Hematopoietic multipotent progenitor cell treated with erythropoietin and hydrocortisone succinate and interleukin-3 and kit ligand, for 6 days (in vitro differentiated cells): ENCODE measurements at regions not wholly inside any gene's neighbourhood (a gene's known extent, or its start where the extent isn't known, plus 50 kb on each side); places are given as distances from the start of the nearest gene placed in this dataset.
"Not testable (repeated sequence)": the region's sequence is repeated elsewhere in the genome, so short reads cannot be mapped to it uniquely, and the experiment has no call there.

Experiments used
- DNase-seq: peaks from one replicate; pipeline ENCODE4 v3.0.0-alpha.2; 2015

GRCh38 chrX:129361576-129361975 lies 161.7 kb downstream of the SMARCA1 start:
- DNase-seq = no peak

- peak; percentile 63 for DNase-seq
Measured at GRCh38 chrX:129360175-129360574, 163.1 kb downstream of the SMARCA1 start.

- peak; percentile 3 for DNase-seq
Measured at GRCh38 chrX:129359269-129359668, 164.0 kb downstream of the SMARCA1 start.

GRCh38 chrX:129357428-129357827 lies 165.9 kb downstream of the SMARCA1 start:
- not testable (repeated sequence) for DNase-seq

- DNase-seq = no peak
Measured at GRCh38 chrX:129347291-129347690, 176.0 kb downstream of the SMARCA1 start.

- no peak for DNase-seq
Measured at GRCh38 chrX:129346574-129346973, 176.7 kb downstream of the SMARCA1 start.

GRCh38 chrX:129337264-129337663 lies 186.0 kb downstream of the SMARCA1 start:
- DNase-seq = not testable (repeated sequence)

GRCh38 chrX:129323115-129323514 lies 200.2 kb downstream of the SMARCA1 start:
- DNase-seq = peak; percentile 4

- peak; percentile 34 for DNase-seq
Measured at GRCh38 chrX:129318375-129318774, 204.9 kb downstream of the SMARCA1 start.

GRCh38 chrX:129316461-129316860 lies 206.8 kb downstream of the SMARCA1 start:
- no peak for DNase-seq

- no peak for DNase-seq
Measured at GRCh38 chrX:129310000-129310399, 213.3 kb downstream of the SMARCA1 start.

GRCh38 chrX:129262912-129263311 lies 260.4 kb downstream of the SMARCA1 start:
- DNase-seq = no peak

GRCh38 chrX:129255516-129255915 lies 267.8 kb downstream of the SMARCA1 start:
- not testable (repeated sequence) for DNase-seq

GRCh38 chrX:129249563-129249962 lies 273.7 kb downstream of the SMARCA1 start:
- DNase-seq = no peak

- no peak for DNase-seq
Measured at GRCh38 chrX:129247642-129248041, 275.6 kb downstream of the SMARCA1 start.

- no peak for DNase-seq
Measured at GRCh38 chrX:129239371-129239770, 283.9 kb downstream of the SMARCA1 start.

- DNase-seq = no peak
Measured at GRCh38 chrX:129238011-129238410, 285.3 kb downstream of the SMARCA1 start.

- DNase-seq = no peak
Measured at GRCh38 chrX:129235903-129236302, 287.4 kb downstream of the SMARCA1 start.

GRCh38 chrX:129233786-129234185 lies 289.5 kb downstream of the SMARCA1 start:
- DNase-seq = no peak

- DNase-seq = no peak
Measured at GRCh38 chrX:129230850-129231512, 292.3 kb downstream of the SMARCA1 start.

GRCh38 chrX:129230168-129230567 lies 293.1 kb downstream of the SMARCA1 start:
- DNase-seq = no peak

- no peak for DNase-seq
Measured at GRCh38 chrX:129227366-129227765, 295.9 kb downstream of the SMARCA1 start.

GRCh38 chrX:129193357-129193756 lies 329.9 kb downstream of the SMARCA1 start:
- no peak for DNase-seq

GRCh38 chrX:129188231-129188630 lies 335.1 kb downstream of the SMARCA1 start:
- no peak for DNase-seq

GRCh38 chrX:129176710-129177109 lies 346.6 kb downstream of the SMARCA1 start:
- no peak for DNase-seq
